ENCODE measurements at regions not wholly inside any gene's neighbourhood (a gene's known extent, or its start where the extent isn't known, plus 50 kb on each side); places are given as distances from the start of the nearest gene placed in this dataset.
A peak's percentile ranks its signal among the peaks of the same experiment; 100 is the strongest.

- Histone ChIP-seq H3K4me1 (peaks cover 25 to 37% (median 31%) of the 10 kb centered on the region in 4 donors), H3K9me3 (no peaks in the 10 kb centered on the region), H3K27me3 (no peaks in the 10 kb centered on the region), H3K36me3 (no peaks in the 10 kb centered on the region), H3K4me3 (no peak overlapping the region), H3K27ac (peak overlapping the region in 1 of 4 donors; percentile 80)
- 88 to 90% methylated on average over 10 to 24 of the region's 24 CpGs for WGBS, 2 donors
- TF ChIP-seq CTCF (IDR thresholded peaks at IDR 0.05) (no peak), EP300 (IDR thresholded peaks at IDR 0.05) (no peak), POLR2AphosphoS5 (IDR thresholded peaks at IDR 0.05) (no peak), POLR2A (IDR thresholded peaks at IDR 0.05) (no peak)
- ATAC-seq (ENCODE audit: low FRiP score in 2 of 2) (no peak), DNase-seq (peak in 1 of 2 donors; percentile 75)
Measured at GRCh38 chr4:3390288-3390811, 51.4 kb upstream of the HGFAC start.

GRCh38 chr4:3391422-3391821, 50.3 kb upstream of the HGFAC start:
- DNase-seq (no peak), ATAC-seq (ENCODE audit: low FRiP score in 2 of 2) (no peak)
- TF ChIP-seq CTCF (IDR thresholded peaks at IDR 0.05): no peak
- no peak for TF ChIP-seq POLR2A (IDR thresholded peaks at IDR 0.05)
- TF ChIP-seq EP300 (IDR thresholded peaks at IDR 0.05): no peak
- TF ChIP-seq POLR2AphosphoS5 (IDR thresholded peaks at IDR 0.05): no peak
- Histone ChIP-seq H3K9me3 (no peaks in the 10 kb centered on the region), H3K36me3 (no peaks in the 10 kb centered on the region), H3K4me1 (peaks cover 18 to 27% (median 23%) of the 10 kb centered on the region in 4 donors), H3K4me3 (no peak overlapping the region), H3K27me3 (no peaks in the 10 kb centered on the region), H3K27ac (no peak overlapping the region)
- 89 to 91% methylated on average over 9 of the region's 9 CpGs for WGBS, 2 donors

Data from upper lobe of left lung (tissue), 6 donors.